Tibial artery (tissue), 4 donors: ENCODE measurements at regions not wholly inside any gene's neighbourhood (a gene's known extent, or its start where the extent isn't known, plus 50 kb on each side); places are given as distances from the start of the nearest gene placed in this dataset.

Source experiments
- DNase-seq, 2 donors: peaks; one replicate each; pipeline ENCODE4 v3.0.0-alpha.2; 2019
- H3K27ac ChIP-seq, 2 donors: fragments of 200-600 bp; sonication (generic) in 1 of 2; 1 replicate in 1 of 2; 2 replicates in 1 of 2; pipeline ENCODE4 v1.5.1; 2018 to 2019; ENCODE audit warnings: mild to moderate bottlenecking in 1 of 2
- H3K27me3 ChIP-seq, 2 donors: fragments of 200-600 bp; sonication (generic) in 1 of 2; one replicate each; pipeline versions ENCODE4 v1.5.1 to v1.6.0; 2016 to 2019
- H3K36me3 ChIP-seq, 3 donors: fragments of 200-600 bp; sonication (generic) in 2 of 3; one replicate each; pipeline ENCODE4 v1.5.1; 2016 to 2019; ENCODE audit warnings: mild to moderate bottlenecking in 2 of 3
- H3K4me1 ChIP-seq, 4 donors: fragments of 200-600 bp; sonication (generic) in 2 of 4; 1 replicate in 3 of 4; 2 replicates in 1 of 4; pipeline ENCODE4 v1.5.1; 2016 to 2019
- H3K4me3 ChIP-seq, 2 donors: fragments of 200-600 bp; sonication (generic) in 1 of 2; 1 replicate in 1 of 2; 2 replicates in 1 of 2; pipeline ENCODE4 v1.5.1; 2018 to 2019; ENCODE audit warnings: mild to moderate bottlenecking in 2 of 2
- H3K9me3 ChIP-seq, 3 donors: fragments of 200-600 bp; sonication (generic) in 1 of 3; one replicate each; pipeline ENCODE4 v1.5.1; 2016 to 2019
- CTCF ChIP-seq, 2 experiments: fragments of 200-600 bp in 1 of 2; fragments of 450-650 bp in 1 of 2; IDR thresholded peaks; one replicate each; pipeline ENCODE4 v1.5.1; 2017 to 2019; ENCODE audit warnings: antibody characterized with exemption in 2 of 2, mild to moderate bottlenecking in 1 of 2, moderate library complexity in 1 of 2
- intact Hi-C: fragments of 100-400 bp; cut with DNase I; formaldehyde crosslinking; loops from one replicate; pipeline ENCODE4 v1.15.0; 2023; ENCODE audit warnings: low total_unique reads

GRCh38 chr6:25165177-25165576, 114.0 kb upstream of the CARMIL1 start:
- Histone ChIP-seq H3K36me3 (no peaks in the 10 kb centered on the region), H3K27ac (no peak overlapping the region), H3K4me1 (peaks cover 0 to 17% (median 6%) of the 10 kb centered on the region in 4 donors), H3K9me3 (no peaks in the 10 kb centered on the region), H3K4me3 (peak overlapping the region; percentile 7 to 13), H3K27me3 (no peaks in the 10 kb centered on the region)
- no peak for DNase-seq
- TF ChIP-seq CTCF (IDR thresholded peaks at IDR 0.05), result no peak
- intact Hi-C loops, result no loop called here

DNA sequence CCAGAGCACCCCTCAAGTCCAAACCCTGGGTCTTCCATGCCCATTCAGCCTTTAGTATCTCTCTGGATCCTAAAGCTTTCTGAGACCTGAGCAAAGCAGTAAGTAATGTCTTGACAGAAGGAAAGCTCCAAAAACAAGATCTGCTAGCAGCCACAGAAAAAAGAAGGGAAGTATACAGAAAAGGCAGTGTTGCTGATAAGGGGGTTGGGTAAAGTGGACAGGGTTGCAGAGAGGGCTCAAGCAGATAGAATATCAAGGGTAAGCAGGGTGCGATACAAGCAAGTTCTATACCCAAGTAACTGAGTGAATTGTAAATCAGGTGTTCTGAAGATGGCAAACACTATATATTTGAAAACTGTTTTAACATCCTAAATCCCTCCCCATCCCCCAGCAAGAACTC, 113.4 kb upstream of the CARMIL1 start:
- Histone ChIP-seq H3K9me3 (no peaks in the 10 kb centered on the region), H3K36me3 (no peaks in the 10 kb centered on the region), H3K4me1 (peaks cover 0 to 24% (median 9%) of the 10 kb centered on the region in 4 donors), H3K27me3 (no peaks in the 10 kb centered on the region), H3K27ac (peak overlapping the region; percentile 5 to 31), H3K4me3 (peak overlapping the region; percentile 7 to 13)
- DNase-seq, result no peak
- intact Hi-C loops, result no loop called here
- no peak for TF ChIP-seq CTCF (IDR thresholded peaks at IDR 0.05)

DNA sequence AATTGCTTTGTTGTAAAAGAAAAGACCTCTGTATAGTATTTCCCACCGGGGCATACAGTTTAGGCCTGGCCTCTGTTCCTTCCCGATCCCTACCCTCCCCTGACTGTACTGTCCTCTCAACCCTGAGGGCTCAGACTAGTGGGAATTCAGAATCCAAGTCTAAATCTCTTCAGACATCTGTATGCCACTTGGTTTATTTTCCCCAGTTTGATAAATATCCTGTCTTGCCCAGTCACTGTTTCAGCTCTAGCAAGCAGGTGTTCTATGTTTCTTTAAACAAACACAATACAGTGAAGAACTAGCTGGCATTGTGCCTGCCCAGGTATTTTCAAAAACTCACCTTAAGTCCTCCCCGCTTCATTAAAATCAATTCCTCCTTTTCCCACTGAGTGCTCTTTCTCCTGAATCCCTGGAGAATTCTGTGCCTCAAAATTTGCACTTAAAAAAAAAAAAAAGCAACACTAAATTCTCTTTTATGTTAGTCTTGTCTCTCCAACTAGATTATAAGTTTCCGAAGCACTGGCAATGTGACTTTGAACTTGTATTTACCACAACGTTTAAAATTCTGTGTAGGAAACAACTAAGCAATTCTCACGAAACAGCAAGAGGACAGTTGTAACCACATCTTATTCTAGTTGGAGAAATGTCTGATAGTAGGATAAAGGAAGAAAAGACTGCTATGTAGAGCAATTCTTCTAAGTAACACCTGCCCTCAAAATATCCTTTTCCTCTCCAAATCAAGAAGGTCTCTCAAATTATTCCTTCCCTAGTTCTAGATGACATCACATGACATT, 112.0 kb upstream of the CARMIL1 start:
- TF ChIP-seq CTCF (IDR thresholded peaks at IDR 0.05), result no peak
- Histone ChIP-seq H3K9me3 (no peaks in the 10 kb centered on the region), H3K36me3 (no peaks in the 10 kb centered on the region), H3K4me3 (no peak overlapping the region), H3K4me1 (peaks cover 0 to 36% (median 11%) of the 10 kb centered on the region in 4 donors), H3K27ac (peak overlapping the region in 1 of 2 donors; percentile 31), H3K27me3 (no peaks in the 10 kb centered on the region)
- intact Hi-C loops, result no loop called here
- DNase-seq, result no peak

DNA sequence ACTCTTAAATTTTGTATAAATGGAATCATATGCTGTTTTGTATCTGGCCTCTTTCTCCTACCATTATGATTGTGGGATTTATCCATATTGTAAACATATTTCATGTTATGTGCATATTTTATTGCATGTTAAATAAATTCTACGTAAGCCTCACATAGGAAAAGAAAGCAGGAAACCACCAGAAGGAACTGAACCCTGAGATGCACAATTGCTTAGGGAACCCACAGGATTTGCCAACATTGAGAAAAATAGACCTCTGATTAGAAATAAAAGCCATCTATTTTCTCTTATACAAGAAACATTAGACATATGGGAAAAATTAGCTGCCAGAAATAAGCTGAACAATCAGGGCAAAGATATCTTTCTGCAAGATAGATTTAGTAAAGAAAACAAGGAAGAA, 111.2 kb upstream of the CARMIL1 start:
- no peak for DNase-seq
- Histone ChIP-seq H3K27ac (peak overlapping the region; percentile 82 to 83), H3K9me3 (no peaks in the 10 kb centered on the region), H3K4me1 (peaks cover 0 to 44% (median 17%) of the 10 kb centered on the region in 4 donors), H3K27me3 (no peaks in the 10 kb centered on the region), H3K4me3 (no peak overlapping the region), H3K36me3 (no peaks in the 10 kb centered on the region)
- TF ChIP-seq CTCF (IDR thresholded peaks at IDR 0.05), result no peak
- intact Hi-C loops, result no loop called here

DNA sequence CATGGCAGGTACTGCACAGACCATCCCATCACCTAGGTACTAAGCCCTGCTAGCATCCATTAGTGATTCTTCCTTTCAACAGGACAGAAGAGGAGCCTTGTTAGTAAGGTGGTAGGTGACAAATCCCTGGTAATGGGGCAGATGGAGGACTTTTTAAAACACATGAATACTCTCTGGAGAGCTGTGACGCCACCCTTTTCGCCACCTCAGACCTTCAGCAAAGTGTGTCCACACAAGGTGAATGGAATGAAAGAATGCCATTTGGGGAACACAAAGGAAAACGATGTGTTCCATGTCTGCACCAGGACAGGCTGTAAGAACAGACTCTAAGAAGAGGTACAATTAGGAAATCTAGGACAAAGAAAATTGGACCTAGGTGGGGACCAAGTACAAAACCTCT, 110.5 kb upstream of the CARMIL1 start:
- peaks cover 0 to 50% (median 24%) of the 10 kb centered on the region in 4 donors for H3K4me1 ChIP-seq
- H3K27me3 ChIP-seq, result no peaks in the 10 kb centered on the region
- no peak overlapping the region for H3K4me3 ChIP-seq
- intact Hi-C loops, result no loop called here
- TF ChIP-seq CTCF (IDR thresholded peaks at IDR 0.05), result no peak
- DNase-seq, result no peak
- H3K9me3 ChIP-seq, result no peaks in the 10 kb centered on the region
- no peaks in the 10 kb centered on the region for H3K36me3 ChIP-seq
- peak overlapping the region; percentile 82 to 83 for H3K27ac ChIP-seq
